ENCODE measurements at regions not wholly inside any gene's neighbourhood (a gene's known extent, or its start where the extent isn't known, plus 50 kb on each side); places are given as distances from the start of the nearest gene placed in this dataset.

- no peak overlapping the region for H2AFZ ChIP-seq (ENCODE audit: low read depth, low read length)
- H3K4me1 ChIP-seq (ENCODE audit: low read length): no peaks in the 10 kb centered on the region
- no peaks in the 10 kb centered on the region for H4K20me1 ChIP-seq (ENCODE audit: insufficient read depth, low read length)
- no peak overlapping the region for H3K4me3 ChIP-seq (ENCODE audit: low read length)
- no peaks in the 10 kb centered on the region for H3K79me2 ChIP-seq (ENCODE audit: low read length)
- no peaks in the 10 kb centered on the region for H3K27me3 ChIP-seq (ENCODE audit: low read depth, low read length)
- H3K4me2 ChIP-seq (ENCODE audit: low read length): no peak overlapping the region
- H3K9ac ChIP-seq (ENCODE audit: low read length): no peak overlapping the region
- H3K9me3 ChIP-seq (ENCODE audit: insufficient read depth, low read length): no peaks in the 10 kb centered on the region
- TF ChIP-seq EZH2phosphoT487 (IDR thresholded peaks at IDR 0.05; ENCODE audit: low read depth): no peak
- TF ChIP-seq CTCF (IDR thresholded peaks at IDR 0.05; ENCODE audit: low read depth, low read length): no peak
- H3K27ac ChIP-seq (ENCODE audit: low read length): no peak overlapping the region
- H3K36me3 ChIP-seq (replicated peaks; ENCODE audit: low read depth, low read length): no peaks in the 10 kb centered on the region
Observed at GRCh38 chr2:129730979-129731378, 248.5 kb upstream of the RAB6C start.

DNA sequence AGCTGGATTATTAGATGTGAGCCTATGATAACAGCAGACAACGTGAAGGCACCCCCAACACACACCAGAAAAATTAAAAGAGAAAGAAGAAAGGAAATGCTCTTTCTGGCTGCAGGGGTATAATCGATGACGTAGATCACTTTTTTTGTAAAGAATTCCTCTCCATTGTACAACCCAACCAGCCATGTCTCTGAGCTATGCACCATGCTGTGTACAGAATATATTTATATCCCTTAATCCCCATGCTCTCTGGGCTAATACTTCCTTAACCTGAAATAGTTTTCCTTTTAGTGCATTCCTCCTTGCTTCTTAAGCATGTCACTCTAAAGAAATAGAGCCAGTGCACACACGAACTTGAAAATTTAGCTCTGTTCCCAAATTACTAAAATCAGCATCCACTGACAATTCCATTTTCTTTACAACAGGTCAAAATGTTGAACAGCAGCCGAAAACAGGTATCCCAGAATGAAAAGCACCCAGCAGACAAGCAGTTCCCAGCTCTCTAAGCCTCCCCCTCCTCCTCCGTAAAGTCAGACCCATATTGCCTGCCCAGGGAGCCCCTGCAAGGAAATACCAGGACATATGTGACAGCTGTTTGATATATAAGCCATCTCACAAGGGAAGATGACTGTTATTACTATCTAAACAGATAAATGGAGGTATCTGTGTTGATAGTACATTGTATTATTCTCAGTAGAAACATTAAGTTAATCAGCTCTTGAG lies 247.4 kb upstream of the RAB6C start:
- Histone ChIP-seq H3K4me2 (ENCODE audit: low read length) (no peak overlapping the region), H4K20me1 (ENCODE audit: insufficient read depth, low read length) (no peaks in the 10 kb centered on the region), H3K27me3 (ENCODE audit: low read depth, low read length) (no peaks in the 10 kb centered on the region), H3K79me2 (ENCODE audit: low read length) (no peaks in the 10 kb centered on the region), H3K4me3 (ENCODE audit: low read length) (no peak overlapping the region), H3K9me3 (ENCODE audit: insufficient read depth, low read length) (no peaks in the 10 kb centered on the region), H3K27ac (ENCODE audit: low read length) (no peak overlapping the region), H3K4me1 (ENCODE audit: low read length) (no peaks in the 10 kb centered on the region), H3K36me3 (replicated peaks; ENCODE audit: low read depth, low read length) (no peaks in the 10 kb centered on the region), H3K9ac (ENCODE audit: low read length) (no peak overlapping the region), H2AFZ (ENCODE audit: low read depth, low read length) (no peak overlapping the region)
- TF ChIP-seq EZH2phosphoT487 (IDR thresholded peaks at IDR 0.05; ENCODE audit: low read depth) (no peak), CTCF (IDR thresholded peaks at IDR 0.05; ENCODE audit: low read depth, low read length) (no peak)

DNA sequence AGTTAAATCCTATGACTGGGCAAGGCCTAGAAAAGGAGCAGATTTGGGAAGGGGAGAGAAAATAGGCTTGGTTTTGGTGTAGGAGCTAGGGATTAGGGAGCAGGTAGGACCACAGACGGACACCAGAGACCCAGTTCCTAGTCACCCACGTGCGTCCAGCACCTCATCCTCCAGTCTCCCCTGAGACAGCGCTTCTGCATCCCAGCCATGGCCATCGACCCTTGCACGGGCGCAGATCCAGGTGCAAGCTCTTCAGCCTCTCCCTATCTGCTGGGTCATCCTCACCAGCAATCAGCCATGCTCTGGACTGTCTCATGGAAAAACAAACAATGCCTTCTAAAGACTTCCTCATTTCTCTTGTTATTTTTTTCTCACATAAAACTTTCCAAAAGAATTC lies 246.8 kb upstream of the RAB6C start:
- Histone ChIP-seq H3K4me1 (ENCODE audit: low read length) (no peaks in the 10 kb centered on the region), H3K9me3 (ENCODE audit: insufficient read depth, low read length) (no peaks in the 10 kb centered on the region), H3K36me3 (replicated peaks; ENCODE audit: low read depth, low read length) (no peaks in the 10 kb centered on the region), H3K4me3 (ENCODE audit: low read length) (no peak overlapping the region), H3K4me2 (ENCODE audit: low read length) (no peak overlapping the region), H4K20me1 (ENCODE audit: insufficient read depth, low read length) (no peaks in the 10 kb centered on the region), H3K79me2 (ENCODE audit: low read length) (no peaks in the 10 kb centered on the region), H3K9ac (ENCODE audit: low read length) (no peak overlapping the region), H3K27me3 (ENCODE audit: low read depth, low read length) (no peaks in the 10 kb centered on the region), H2AFZ (ENCODE audit: low read depth, low read length) (no peak overlapping the region), H3K27ac (ENCODE audit: low read length) (no peak overlapping the region)
- TF ChIP-seq CTCF (IDR thresholded peaks at IDR 0.05; ENCODE audit: low read depth, low read length) (no peak), EZH2phosphoT487 (IDR thresholded peaks at IDR 0.05; ENCODE audit: low read depth) (no peak)

GRCh38 chr2:129733041-129733440 lies 246.4 kb upstream of the RAB6C start:
- Histone ChIP-seq H3K79me2 (ENCODE audit: low read length) (no peaks in the 10 kb centered on the region), H3K4me2 (ENCODE audit: low read length) (no peak overlapping the region), H4K20me1 (ENCODE audit: insufficient read depth, low read length) (no peaks in the 10 kb centered on the region), H3K9ac (ENCODE audit: low read length) (no peak overlapping the region), H3K27me3 (ENCODE audit: low read depth, low read length) (no peaks in the 10 kb centered on the region), H3K4me1 (ENCODE audit: low read length) (no peaks in the 10 kb centered on the region), H3K4me3 (ENCODE audit: low read length) (no peak overlapping the region), H3K27ac (ENCODE audit: low read length) (no peak overlapping the region), H3K9me3 (ENCODE audit: insufficient read depth, low read length) (no peaks in the 10 kb centered on the region), H3K36me3 (replicated peaks; ENCODE audit: low read depth, low read length) (no peaks in the 10 kb centered on the region), H2AFZ (ENCODE audit: low read depth, low read length) (no peak overlapping the region)
- TF ChIP-seq EZH2phosphoT487 (IDR thresholded peaks at IDR 0.05; ENCODE audit: low read depth) (no peak), CTCF (IDR thresholded peaks at IDR 0.05; ENCODE audit: low read depth, low read length) (no peak)
